Transverse colon (tissue), 3 donors: ENCODE measurements at regions not wholly inside any gene's neighbourhood (a gene's known extent, or its start where the extent isn't known, plus 50 kb on each side); places are given as distances from the start of the nearest gene placed in this dataset.

ENCODE experiments used
- EP300 ChIP-seq: sonication (generic); formaldehyde crosslinking; IDR thresholded peaks from one replicate; pipeline ENCODE4 v1.6.1; 2017; ENCODE audit warnings: antibody characterized with exemption, low read depth
- TF ChIP-seq, protein P1 (sequence below), 5 experiments: fragments of 200-600 bp in 3 of 5; fragments of 450-650 bp in 2 of 5; sonication (generic) in 3 of 5; IDR thresholded peaks; 1 replicate in 2 of 5; 2 replicates in 3 of 5; pipeline ENCODE4 v1.5.1; 2016 to 2017; ENCODE audit warnings: antibody characterized with exemption in 5 of 5, inconsistent platforms in 3 of 5, mild to moderate bottlenecking in 2 of 5, moderate library complexity in 1 of 5

DNA sequence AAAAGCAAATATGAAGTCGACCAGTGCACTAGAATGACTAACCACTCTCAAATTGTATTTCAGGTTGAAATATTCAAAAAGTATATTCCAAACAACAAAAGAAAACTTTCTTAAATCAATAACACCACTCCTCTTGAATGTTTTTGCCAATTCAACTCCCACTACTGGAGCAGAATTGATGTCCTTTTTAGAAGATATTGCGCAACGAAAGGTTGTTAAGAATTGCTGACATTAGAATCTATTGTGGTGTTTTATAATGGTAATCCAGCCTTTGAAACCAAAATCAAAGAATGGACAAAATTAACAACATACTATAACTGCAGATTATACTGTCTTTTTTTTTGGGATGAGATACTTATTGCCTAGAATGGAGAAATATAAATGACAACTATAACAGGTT lies 331.3 kb downstream of the GRXCR1 start:
- TF ChIP-seq, protein P1, sequence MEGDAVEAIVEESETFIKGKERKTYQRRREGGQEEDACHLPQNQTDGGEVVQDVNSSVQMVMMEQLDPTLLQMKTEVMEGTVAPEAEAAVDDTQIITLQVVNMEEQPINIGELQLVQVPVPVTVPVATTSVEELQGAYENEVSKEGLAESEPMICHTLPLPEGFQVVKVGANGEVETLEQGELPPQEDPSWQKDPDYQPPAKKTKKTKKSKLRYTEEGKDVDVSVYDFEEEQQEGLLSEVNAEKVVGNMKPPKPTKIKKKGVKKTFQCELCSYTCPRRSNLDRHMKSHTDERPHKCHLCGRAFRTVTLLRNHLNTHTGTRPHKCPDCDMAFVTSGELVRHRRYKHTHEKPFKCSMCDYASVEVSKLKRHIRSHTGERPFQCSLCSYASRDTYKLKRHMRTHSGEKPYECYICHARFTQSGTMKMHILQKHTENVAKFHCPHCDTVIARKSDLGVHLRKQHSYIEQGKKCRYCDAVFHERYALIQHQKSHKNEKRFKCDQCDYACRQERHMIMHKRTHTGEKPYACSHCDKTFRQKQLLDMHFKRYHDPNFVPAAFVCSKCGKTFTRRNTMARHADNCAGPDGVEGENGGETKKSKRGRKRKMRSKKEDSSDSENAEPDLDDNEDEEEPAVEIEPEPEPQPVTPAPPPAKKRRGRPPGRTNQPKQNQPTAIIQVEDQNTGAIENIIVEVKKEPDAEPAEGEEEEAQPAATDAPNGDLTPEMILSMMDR (IDR thresholded peaks at IDR 0.05) = no peak
- TF ChIP-seq EP300 = no peak
